ENCODE measurements at regions not wholly inside any gene's neighbourhood (a gene's known extent, or its start where the extent isn't known, plus 50 kb on each side); places are given as distances from the start of the nearest gene placed in this dataset.

DNA sequence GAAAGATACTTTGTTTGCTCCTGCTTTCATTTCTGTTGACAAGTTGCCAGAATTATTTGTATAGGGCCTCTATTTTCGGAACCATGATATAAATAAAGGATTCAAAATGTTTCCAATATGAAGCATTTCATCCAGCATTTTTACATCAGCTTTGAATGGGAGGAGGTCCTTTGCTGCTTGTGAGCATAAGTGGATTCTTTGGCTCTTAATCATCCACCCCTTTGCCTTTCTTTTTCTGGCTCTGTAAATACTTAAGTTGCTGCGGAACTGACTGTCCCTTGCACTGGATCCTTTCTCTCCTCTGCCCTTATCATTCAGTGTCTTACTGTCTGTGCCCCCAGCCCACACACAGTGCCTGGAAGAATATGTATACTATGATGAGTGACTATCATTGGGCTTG is 357.3 kb upstream of the RGS6 start:
- DNase-seq (ENCODE audit: low read depth, low spot score), result no peak
- H3K27ac ChIP-seq, result no peak overlapping the region

DNA sequence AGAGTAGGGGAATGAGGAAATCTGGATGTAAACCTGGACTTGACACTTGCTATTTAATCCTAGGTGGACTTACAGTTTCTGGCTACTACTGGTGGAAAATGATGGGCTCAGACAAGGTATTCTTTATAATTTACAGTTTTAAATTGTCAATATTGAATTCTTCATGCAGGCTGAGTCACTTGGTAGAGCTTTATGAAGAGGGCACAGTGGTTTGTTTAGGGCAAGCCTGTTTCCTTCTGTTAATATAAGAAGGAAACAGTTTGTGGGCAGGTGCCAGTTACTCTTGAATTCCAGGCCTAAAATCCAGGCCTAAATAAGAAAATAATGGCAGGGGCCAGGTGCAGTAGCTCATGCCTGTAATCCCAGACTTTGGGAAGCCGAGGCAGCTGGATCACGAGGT is 355.8 kb upstream of the RGS6 start:
- H3K27ac ChIP-seq, result no peak overlapping the region
- DNase-seq (ENCODE audit: low read depth, low spot score), result no peak

DNA sequence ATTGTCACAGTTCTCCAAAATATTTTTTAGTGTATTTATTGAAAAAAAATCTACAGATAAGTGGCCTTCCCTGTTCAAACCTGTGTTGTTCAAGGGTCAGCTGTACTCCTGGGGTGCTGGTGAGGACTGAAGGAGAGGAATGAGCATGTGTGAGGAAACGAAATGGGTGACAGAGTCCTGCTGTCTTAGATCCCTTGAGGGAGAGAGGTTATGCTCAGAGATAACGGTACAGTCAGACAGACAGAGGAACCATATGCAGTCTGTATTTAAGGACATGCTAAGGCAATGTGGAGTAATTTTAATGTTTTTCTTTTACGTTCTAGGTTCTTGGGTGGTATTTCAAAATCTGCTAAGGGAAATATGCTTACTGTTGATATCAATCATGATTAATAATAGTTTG is 352.9 kb upstream of the RGS6 start:
- H3K27ac ChIP-seq, result no peak overlapping the region
- no peak for DNase-seq (ENCODE audit: low read depth, low spot score)

DNA sequence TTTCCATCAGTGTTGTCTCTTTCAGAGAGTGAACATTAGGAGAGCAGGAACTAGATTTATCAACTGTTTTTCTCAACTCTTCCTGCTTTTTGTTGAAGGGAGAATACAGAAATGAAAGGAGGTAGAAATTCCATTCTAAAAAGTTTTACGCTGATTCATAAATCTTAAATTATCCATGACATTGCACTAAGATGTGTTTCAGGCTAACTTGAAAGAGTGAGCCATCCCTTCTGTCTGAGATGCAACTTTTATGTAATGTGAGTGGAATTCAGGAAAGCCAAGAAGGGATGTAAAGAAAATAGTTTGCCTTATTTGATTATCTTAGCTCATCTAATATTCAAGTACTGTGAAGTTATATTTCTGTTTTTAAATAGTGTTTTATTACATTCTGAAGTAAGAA is 349.5 kb upstream of the RGS6 start:
- H3K27ac ChIP-seq, result peak overlapping the region; percentile 23
- no peak for DNase-seq (ENCODE audit: low read depth, low spot score)

DNA sequence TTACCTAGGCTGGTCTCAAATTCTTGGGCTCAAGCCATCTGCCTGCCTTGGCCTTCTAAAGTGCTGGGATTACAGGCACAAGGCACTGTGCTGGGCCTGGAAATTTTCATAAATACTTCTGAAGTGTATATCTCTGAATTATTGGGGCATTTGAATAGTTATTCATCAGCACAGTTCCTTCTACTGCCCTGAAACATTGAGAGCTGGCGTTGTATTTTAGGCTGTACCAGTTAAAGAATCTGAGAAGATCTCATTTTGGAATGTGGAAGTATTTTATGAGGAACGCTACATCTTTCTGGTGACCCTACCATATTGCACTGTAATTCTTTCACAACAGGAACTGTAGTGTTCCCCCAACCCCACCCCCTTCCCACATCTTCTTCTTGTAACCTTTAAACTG is 349.0 kb upstream of the RGS6 start:
- H3K27ac ChIP-seq, result peak overlapping the region; percentile 23
- no peak for DNase-seq (ENCODE audit: low read depth, low spot score)

DNA sequence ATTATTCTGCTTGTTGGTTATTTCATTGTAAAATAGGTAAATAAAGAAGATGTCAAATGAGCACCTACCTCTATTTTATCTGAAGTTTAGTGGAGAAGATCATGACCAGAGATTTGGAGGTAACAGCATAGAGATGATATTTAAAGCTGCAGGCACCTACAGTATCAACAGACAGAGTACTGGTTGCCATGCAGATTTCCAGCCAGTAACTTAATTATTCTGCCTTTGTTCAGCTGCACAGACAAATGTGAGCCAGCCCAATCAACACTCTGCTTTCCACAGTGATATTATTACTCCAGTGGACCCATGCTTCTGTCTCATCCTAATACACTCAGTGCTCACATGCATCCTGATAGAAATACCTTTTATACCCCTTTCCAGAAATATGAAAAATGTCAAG is 348.5 kb upstream of the RGS6 start:
- DNase-seq (ENCODE audit: low read depth, low spot score), result no peak
- H3K27ac ChIP-seq, result no peak overlapping the region

DNA sequence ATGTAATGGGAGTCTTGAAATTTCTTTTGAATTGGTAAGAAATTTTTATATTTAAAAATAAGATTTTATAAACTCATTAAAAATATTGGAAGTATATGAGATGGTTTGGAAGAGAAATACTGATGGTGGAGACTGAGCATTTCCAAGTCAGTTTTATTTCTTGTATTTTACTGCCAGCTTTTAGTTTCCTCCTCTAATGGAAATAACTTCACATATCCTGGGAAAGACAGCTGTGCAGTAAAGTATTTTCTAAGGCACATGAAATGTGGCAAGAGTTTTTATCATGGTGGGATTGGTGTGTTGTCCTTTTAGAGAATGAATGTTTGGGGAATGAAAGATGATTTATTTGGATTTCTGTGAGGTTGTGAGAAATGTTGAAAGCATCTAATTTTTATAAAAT is 346.9 kb upstream of the RGS6 start:
- no peak for DNase-seq (ENCODE audit: low read depth, low spot score)
- no peak overlapping the region for H3K27ac ChIP-seq

DNA sequence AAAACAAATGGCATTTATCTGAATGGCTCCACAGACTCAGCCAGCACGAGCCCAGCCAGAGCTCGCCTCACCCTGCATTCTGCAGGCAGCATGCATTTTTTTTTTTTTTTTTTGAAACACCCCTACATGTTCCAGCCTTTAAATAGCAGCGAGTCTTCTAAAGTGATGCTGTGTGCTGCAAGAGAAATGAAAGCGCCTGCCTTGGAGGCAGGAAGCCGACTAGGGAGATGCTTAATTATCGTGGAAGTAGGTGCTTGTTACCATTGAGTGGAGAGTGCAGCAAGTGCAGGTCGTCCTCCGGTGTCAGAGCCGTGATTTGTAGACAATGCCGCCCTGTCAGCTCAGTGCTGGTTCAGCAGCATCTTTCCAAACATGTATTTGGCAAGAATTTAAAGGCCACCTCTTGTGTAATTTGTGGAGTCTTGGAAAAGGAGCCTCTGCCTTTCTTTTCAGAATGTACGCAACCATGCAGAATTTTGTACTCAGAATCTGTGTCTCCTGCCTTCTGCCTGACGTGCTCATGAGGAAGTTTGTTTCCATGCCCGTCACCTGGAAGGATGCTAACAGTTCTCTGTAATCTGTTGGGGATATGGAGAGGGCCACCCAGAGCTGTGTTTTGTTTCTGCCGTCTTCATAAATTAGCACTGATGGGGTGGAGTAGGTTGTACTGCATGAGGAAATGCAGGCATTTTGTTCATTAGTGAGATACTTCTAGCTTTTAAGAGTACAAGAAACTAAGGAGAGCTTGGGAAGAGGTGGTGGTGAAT is 345.9 kb upstream of the RGS6 start:
- no peak overlapping the region for H3K27ac ChIP-seq
- no peak for DNase-seq (ENCODE audit: low read depth, low spot score)

DNA sequence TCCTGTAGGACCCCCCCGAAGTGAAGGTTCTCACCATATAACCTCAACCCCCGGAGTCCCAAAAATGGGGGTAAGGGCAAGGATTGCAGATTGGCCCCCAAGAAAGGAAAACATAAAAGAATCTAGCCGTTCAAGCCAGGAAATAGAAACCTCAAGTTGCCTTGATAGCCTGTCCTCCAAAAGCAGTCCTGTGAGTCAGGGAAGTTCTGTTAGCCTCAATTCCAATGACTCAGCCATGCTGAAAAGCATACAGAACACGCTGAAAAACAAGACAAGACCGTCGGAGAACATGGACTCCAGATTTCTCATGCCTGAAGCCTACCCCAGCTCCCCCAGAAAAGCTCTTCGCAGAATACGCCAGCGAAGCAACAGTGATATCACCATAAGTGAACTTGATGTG is 344.2 kb upstream of the RGS6 start:
- no peak for DNase-seq (ENCODE audit: low read depth, low spot score)
- no peak overlapping the region for H3K27ac ChIP-seq

DNA sequence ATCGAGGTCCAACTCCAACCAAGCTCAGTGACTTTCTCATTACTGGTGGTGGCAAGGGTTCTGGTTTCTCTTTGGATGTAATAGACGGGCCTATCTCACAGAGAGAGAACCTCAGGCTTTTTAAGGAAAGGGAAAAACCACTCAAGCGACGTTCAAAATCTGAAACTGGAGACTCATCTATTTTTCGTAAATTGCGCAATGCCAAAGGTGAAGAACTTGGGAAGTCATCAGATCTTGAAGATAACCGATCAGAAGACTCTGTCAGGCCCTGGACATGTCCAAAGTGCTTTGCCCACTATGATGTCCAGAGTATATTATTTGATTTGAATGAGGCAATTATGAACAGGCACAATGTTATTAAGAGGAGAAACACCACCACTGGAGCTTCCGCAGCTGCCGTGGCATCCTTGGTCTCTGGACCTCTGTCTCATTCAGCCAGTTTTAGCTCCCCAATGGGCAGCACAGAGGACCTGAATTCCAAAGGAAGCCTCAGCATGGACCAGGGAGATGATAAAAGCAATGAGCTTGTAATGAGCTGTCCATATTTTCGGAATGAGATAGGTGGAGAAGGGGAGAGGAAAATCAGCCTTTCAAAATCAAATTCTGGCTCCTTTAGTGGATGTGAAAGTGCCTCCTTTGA is 343.5 kb upstream of the RGS6 start:
- no peak for DNase-seq (ENCODE audit: low read depth, low spot score)
- no peak overlapping the region for H3K27ac ChIP-seq

DNA sequence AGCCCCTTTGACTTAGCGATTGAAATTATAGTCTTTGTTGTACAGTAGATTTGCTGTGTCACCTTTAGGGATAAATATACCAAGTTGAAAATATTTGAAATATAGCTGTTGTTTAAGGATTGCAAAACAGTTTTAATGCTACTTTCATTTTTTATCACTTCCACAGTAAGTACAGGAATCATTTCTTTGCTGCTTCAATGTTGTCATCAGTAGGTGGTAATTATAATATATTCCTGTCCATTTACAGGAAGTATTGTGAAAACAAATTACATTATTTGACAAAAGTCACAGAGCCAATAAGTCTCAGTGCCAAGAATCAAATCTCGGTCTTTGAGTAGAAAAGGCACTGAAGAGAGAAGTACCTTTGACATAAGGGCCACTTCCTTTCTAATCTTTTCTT is 342.6 kb upstream of the RGS6 start:
- no peak overlapping the region for H3K27ac ChIP-seq
- DNase-seq (ENCODE audit: low read depth, low spot score), result no peak

DNA sequence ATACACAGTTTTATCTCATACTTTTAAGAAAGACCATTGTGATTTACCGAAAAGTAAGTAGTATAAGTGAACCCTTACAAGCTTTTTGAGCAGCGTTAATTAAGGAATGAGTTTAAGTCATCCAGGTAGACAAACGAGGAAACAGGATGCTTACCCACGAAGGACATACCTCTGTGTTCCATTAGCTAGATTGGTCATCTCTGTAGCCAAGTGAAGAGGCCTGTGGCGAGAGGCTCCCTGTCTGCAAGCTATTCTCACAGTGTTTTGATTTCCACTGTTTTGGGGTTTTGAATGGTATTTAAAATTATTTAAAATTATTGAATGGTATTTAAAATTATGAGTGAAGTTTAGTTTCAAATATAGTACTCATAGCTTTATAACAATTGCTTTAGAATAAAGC is 342.1 kb upstream of the RGS6 start:
- no peak overlapping the region for H3K27ac ChIP-seq
- no peak for DNase-seq (ENCODE audit: low read depth, low spot score)

DNA sequence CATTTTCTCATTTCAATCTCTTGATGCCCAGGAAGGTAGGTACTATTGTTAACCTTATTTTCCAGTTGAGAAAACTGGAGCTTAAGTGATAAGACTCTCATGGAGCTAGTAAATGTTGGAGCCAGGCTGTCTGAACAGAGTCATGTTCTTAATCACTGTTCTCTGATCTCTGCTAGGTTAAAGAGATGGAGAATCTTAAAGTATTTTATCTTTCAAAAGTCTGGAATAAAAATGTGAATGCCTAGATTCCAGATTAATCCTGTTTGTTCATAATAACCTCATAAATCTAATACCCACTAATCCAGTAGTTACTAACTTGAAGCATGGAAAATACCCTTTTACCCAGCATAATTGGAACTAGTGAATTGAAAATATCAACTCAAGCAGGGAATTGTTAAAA is 341.0 kb upstream of the RGS6 start:
- no peak for DNase-seq (ENCODE audit: low read depth, low spot score)
- peak overlapping the region; percentile 85 for H3K27ac ChIP-seq

DNA sequence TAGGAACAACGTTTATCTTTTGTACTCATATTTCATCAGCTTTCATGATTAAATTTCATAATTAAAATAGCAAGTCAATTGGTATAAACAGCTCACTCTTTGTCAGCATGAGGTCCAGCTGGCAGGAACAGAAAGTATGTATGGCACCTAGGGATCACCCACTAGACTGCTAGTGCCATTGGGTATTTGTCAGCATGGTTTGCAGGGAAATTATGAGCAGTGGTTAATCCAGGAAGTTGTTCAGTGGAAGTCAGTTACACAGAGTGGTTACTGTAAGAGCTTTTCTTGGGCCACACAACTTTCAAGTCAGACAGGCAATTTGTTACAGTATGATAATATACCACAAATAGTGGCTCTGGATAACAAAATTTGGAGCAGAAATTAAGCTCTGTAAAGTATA is 340.3 kb upstream of the RGS6 start:
- H3K27ac ChIP-seq, result peak overlapping the region; percentile 85
- peak; percentile 39 for DNase-seq (ENCODE audit: low read depth, low spot score)

DNA sequence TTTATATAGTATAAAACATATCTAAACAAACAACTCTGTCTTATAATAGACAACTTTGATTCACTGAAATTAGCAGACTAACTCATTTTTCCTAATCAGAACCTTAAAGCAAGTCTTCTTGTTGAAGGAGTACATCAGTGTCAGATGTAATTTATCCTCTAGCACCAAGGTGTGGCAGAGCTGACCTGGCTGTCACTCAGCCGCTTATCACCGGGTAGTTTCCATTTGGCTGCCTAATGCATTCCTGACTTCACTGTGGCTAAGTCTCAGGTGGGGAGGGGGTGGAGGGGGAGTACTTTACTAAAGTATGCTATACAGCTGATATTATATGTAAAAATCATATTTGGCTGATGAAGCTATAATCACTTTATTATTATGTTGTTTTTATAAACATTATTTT is 339.9 kb upstream of the RGS6 start:
- H3K27ac ChIP-seq, result peak overlapping the region; percentile 85
- no peak for DNase-seq (ENCODE audit: low read depth, low spot score)

DNA sequence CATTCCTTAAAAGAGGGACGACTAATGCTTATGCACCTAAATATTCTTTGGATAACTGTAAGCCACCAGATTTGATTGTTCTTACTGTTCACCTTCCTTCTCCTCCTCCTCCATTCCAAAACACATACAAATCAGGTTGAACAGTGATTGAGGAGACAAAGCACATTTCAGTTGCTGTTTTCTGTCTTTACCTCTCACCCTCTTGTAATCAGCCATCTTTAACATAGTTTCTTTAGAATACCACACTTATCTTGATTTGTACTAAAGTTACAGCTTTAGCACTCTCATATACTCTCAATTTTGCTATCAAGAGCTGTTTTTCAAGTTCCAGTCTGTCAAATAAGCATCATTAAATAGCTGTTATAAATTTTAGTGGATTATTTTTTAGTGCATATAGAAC is 338.3 kb upstream of the RGS6 start:
- no peak for DNase-seq (ENCODE audit: low read depth, low spot score)
- H3K27ac ChIP-seq, result no peak overlapping the region

DNA sequence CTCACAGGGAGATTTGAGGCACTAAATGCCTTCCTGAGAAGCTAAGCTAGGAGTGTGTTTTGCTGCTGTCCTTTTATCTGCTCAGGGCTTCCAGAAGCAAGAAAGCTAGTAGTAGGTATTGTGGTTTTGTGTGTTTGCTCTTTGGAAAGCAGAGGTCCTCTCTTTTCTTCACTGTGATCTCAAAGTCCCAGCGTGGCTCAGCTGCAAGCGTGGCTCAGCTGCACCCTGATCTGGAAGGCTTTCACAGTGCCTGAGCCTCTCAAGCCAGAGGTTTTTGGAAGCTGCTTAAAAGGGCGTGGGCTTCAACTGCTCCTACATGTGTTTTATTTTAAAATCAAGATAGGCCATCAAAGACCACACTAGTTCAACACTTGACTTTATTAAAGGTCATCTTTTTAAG is 337.4 kb upstream of the RGS6 start:
- DNase-seq (ENCODE audit: low read depth, low spot score), result no peak
- no peak overlapping the region for H3K27ac ChIP-seq

DNA sequence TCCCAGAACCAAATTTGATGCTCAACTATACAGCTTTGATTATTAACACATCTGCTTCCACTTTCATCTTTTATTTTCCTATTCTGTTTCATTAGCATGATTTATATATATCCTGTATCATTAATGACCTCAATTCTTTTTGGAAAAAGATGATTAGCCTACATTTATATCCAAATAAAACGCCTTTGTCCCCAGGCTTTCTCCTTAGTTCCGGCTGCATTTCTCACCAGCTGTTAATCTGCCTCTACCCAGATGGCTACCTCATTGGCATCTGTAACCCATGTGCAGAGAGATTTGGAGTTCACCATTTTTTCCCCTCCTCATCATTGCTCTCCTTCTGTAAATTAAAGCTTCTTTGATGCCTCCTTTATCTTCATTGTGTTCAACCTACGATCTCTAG is 336.8 kb upstream of the RGS6 start:
- no peak for DNase-seq (ENCODE audit: low read depth, low spot score)
- no peak overlapping the region for H3K27ac ChIP-seq

DNA sequence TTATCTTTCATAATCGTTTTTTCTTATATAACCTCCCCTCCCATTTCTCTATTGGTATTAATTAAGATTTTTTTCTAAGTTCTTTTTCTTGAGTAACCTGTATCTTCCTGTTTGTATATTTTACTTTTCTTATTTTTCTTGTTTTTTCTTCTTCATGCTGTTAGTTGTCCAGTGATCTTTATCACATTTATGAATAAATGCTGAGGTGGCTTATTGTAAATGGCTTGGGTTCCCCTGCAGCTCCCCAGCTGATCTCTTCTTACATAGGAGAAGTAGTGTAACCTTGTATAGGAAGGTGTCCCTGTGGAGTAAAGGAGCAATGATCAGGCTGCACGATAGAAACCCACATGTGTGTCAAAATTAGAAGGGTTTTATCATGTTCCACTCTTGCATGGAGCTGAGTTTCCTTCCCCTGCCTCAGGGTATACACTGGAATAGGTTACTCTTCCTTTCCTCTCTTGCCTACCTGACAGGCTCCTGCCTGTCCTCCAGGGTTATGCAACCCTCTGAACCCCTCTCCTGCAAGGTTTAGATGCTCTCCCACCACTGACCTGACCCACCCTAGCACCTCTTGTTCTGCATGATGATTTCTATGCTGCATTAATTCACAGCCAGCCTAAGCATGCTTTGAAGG is 334.8 kb upstream of the RGS6 start:
- DNase-seq (ENCODE audit: low read depth, low spot score), result no peak
- H3K27ac ChIP-seq, result no peak overlapping the region

DNA sequence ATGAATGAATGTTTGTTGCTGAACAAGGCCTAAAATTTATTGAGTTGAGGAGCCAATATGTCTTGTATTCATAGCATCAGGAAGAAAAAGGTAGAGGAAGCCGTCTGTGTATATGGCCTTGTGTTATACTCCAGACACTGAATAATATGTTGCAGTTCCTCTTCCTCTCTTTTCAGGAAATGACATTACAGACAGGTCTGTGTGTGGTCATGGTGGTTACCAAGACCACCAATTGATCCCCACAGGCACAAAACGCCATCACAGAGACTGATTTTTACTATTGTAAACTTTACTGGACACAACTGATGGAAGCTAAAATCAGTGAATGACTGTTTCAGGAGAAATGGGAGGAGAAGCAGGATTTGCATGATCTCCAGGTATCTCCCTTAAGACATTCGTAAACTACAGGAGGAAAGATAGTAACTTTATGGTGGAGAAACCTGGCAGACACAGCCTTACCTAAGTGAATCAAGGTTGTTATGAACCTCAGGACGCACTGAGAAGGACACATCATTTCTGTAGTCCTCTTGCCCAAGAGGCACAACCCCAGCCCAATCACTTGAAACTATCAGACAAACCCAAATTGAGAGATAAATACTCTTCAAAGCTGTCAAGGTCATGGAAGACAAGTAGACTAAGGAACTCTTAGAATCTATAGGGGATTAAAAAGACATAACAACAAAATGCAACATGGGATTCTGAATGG is 334.1 kb upstream of the RGS6 start:
- no peak for DNase-seq (ENCODE audit: low read depth, low spot score)

DNA sequence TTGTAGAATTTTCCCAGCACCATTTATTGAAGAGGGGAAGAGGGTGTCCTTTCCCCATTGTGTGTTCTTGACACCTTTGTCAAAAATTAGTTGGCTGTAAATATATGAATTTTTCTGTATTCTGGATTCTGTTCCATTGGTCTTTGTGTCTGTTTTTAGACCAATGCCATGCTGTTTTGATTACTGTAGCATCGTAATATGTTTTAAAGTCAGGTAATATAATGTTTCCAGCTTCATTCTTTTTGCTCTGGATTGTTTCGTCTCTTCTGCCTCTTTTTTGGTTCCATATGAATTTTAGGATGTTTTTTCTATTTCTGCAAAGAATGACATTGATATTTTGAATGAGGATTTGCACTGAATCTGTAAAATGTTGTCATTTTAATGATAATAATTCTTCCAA is 331.9 kb upstream of the RGS6 start:
- no peak overlapping the region for H3K27ac ChIP-seq
- DNase-seq (ENCODE audit: low read depth, low spot score), result no peak

More for the DNA sequence above, 334.1 kb upstream of the RGS6 start:
- H3K27ac ChIP-seq, result no peak overlapping the region

All from epithelial cell of prostate (primary cell).